ENCODE measurements at regions not wholly inside any gene's neighbourhood (a gene's known extent, or its start where the extent isn't known, plus 50 kb on each side); places are given as distances from the start of the nearest gene placed in this dataset.

DNA sequence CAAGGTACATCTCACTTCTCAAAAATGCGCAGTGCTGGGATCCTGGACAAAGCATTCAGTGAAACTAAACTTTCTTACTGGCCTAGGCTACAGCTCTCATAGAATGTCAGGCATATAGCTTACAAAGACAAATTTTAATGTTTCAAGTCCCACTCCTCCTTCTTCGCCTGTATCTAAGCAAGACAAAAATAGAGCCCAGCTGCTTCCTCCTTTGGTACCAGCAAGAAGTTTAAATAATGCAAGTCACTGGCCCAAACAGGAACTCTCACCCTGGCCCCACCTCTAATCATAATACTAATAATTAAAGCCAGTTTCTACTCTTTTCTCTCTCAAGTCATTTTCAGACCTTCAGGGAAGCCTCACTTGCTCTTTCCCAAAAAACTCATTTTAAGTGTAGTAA is 1267.9 kb downstream of the MRPL39 start:
- Histone ChIP-seq H3K9ac (ENCODE audit: low read depth, low read length) (no peak overlapping the region), H3K4me3 (ENCODE audit: low read depth, low read length) (no peak overlapping the region), H3K9me3 (ENCODE audit: control insufficient read depth, insufficient read depth, low read length) (peaks cover 14% of the 10 kb centered on the region), H3K4me1 (ENCODE audit: control insufficient read depth, insufficient read depth, low read length) (no peaks in the 10 kb centered on the region), H3K36me3 (ENCODE audit: control insufficient read depth, insufficient read depth, low read length) (no peaks in the 10 kb centered on the region), H3K27me3 (ENCODE audit: control insufficient read depth, insufficient read depth, low read length) (no peaks in the 10 kb centered on the region)

DNA sequence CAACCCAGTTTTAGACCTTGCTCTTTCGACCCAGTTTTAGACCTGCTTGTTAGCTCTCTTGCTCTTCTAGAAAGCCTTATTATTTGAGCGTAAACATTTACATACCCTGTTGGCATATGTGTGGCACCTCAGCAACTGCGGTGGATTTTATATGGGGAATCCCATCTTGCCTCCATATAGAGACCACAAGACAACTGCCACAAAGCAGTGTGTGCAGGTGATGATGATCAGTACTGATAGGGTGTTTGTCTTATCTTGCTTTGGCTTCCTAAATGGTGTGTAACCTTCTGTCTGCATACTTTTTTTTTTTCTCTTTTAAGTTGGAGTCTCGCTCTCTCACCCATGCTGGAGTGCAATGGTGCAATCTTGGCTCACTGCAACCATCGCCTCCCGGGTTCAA is 1270.8 kb downstream of the MRPL39 start:
- Histone ChIP-seq H3K27me3 (ENCODE audit: control insufficient read depth, insufficient read depth, low read length) (no peaks in the 10 kb centered on the region), H3K36me3 (ENCODE audit: control insufficient read depth, insufficient read depth, low read length) (no peaks in the 10 kb centered on the region), H3K9me3 (ENCODE audit: control insufficient read depth, insufficient read depth, low read length) (peaks cover 8% of the 10 kb centered on the region), H3K4me1 (ENCODE audit: control insufficient read depth, insufficient read depth, low read length) (no peaks in the 10 kb centered on the region), H3K9ac (ENCODE audit: low read depth, low read length) (no peak overlapping the region), H3K4me3 (ENCODE audit: low read depth, low read length) (no peak overlapping the region)

DNA sequence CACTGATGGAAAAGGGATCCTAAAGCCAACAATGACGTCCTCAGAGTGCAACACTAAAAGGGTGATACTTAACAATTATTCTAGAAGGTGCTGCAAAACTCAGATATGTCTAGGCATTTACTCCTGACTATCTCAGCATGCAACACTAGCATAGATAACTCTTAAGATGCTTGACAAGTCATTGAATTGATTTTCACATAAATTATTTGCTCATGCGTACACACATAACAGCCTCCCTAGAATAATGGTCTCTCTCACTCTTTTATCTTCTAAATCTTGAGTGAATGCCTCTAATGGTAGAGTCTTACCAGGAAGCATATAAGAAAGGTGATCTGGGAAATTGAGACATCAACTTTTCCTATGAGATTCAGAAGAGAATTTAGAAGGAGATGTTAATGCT is 1283.7 kb downstream of the MRPL39 start:
- no peak overlapping the region for H3K9ac ChIP-seq (ENCODE audit: low read depth, low read length)
- H3K27me3 ChIP-seq (ENCODE audit: control insufficient read depth, insufficient read depth, low read length), result no peaks in the 10 kb centered on the region
- peaks cover 11% of the 10 kb centered on the region for H3K9me3 ChIP-seq (ENCODE audit: control insufficient read depth, insufficient read depth, low read length)
- H3K4me3 ChIP-seq (ENCODE audit: low read depth, low read length), result no peak overlapping the region
- no peaks in the 10 kb centered on the region for H3K4me1 ChIP-seq (ENCODE audit: control insufficient read depth, insufficient read depth, low read length)
- H3K36me3 ChIP-seq (ENCODE audit: control insufficient read depth, insufficient read depth, low read length), result no peaks in the 10 kb centered on the region

DNA sequence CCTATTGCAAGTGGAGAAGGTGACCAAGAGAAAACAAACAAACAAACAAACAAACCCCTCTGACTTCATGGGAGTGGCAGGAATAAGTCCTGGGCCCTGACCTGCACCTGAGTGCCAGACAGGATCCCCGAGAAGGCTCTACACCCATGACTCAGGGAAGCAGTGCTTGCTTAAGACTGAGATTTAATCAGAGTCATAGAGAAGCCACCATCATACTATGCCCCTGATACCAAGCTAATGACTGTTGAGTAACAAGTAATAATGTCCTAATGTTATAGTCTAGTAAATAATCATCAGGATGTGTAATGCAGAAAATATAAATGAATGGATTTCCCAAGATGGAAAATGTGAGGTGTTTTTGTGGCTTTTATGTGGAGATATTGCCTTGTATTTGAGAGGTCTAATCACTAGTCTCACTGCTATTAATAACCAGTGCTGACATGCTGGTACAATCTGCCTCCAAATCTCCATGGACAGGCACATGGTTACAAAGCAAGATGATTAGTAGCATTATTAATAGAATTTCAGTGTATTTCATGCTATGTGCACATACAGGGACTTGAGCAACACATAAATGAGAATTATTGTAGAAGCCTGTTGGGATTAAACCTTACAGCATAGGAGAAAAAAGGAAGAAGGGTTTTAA is 1290.9 kb downstream of the MRPL39 start:
- Histone ChIP-seq H3K27me3 (ENCODE audit: control insufficient read depth, insufficient read depth, low read length) (no peaks in the 10 kb centered on the region), H3K4me3 (ENCODE audit: low read depth, low read length) (no peak overlapping the region), H3K9me3 (ENCODE audit: control insufficient read depth, insufficient read depth, low read length) (peaks cover 13% of the 10 kb centered on the region), H3K4me1 (ENCODE audit: control insufficient read depth, insufficient read depth, low read length) (no peaks in the 10 kb centered on the region), H3K9ac (ENCODE audit: low read depth, low read length) (no peak overlapping the region), H3K36me3 (ENCODE audit: control insufficient read depth, insufficient read depth, low read length) (no peaks in the 10 kb centered on the region)

DNA sequence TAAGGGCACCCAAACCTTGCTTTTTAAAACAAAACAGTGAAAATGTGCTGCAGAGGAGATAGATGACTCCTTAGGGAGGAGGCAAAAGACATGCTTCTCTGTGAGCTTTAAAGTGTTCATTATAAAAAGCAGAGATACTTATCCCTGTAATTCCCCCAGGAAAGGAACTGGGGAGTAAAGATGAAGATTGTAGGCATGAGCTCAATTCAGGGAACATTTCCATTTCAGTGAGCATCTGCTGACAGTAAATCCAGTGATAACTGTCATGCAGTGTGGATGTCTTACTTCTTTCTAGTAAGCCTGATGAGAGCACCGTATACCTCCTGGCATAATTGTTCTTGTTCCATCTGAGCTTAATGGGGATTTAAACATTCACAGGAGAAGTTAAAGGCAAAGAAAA is 1296.5 kb downstream of the MRPL39 start:
- Histone ChIP-seq H3K36me3 (ENCODE audit: control insufficient read depth, insufficient read depth, low read length) (no peaks in the 10 kb centered on the region), H3K27me3 (ENCODE audit: control insufficient read depth, insufficient read depth, low read length) (no peaks in the 10 kb centered on the region), H3K4me1 (ENCODE audit: control insufficient read depth, insufficient read depth, low read length) (no peaks in the 10 kb centered on the region), H3K9me3 (ENCODE audit: control insufficient read depth, insufficient read depth, low read length) (peaks cover 36% of the 10 kb centered on the region), H3K4me3 (ENCODE audit: low read depth, low read length) (no peak overlapping the region), H3K9ac (ENCODE audit: low read depth, low read length) (no peak overlapping the region)

DNA sequence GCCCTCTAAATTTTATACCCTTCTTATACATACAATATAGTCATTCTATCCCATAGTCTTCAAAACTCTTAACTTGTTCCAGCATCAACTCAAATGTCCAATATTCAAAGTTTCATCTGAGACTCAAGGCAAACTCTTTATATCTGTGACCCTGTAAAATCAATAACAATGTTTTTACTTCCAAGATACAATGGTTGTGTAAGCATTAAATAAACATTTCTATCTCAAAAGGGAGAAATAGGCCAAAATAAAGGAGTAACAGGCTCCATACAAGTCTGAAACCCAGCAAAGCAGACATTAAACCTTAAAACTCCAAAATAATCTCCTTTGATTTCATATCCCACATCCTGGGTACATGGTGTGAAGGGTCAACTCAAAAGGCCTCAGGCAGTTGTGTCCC is 1299.1 kb downstream of the MRPL39 start:
- no peaks in the 10 kb centered on the region for H3K4me1 ChIP-seq (ENCODE audit: control insufficient read depth, insufficient read depth, low read length)
- H3K4me3 ChIP-seq (ENCODE audit: low read depth, low read length), result no peak overlapping the region
- no peaks in the 10 kb centered on the region for H3K27me3 ChIP-seq (ENCODE audit: control insufficient read depth, insufficient read depth, low read length)
- H3K9me3 ChIP-seq (ENCODE audit: control insufficient read depth, insufficient read depth, low read length), result peaks cover 40% of the 10 kb centered on the region
- H3K9ac ChIP-seq (ENCODE audit: low read depth, low read length), result no peak overlapping the region
- H3K36me3 ChIP-seq (ENCODE audit: control insufficient read depth, insufficient read depth, low read length), result no peaks in the 10 kb centered on the region

DNA sequence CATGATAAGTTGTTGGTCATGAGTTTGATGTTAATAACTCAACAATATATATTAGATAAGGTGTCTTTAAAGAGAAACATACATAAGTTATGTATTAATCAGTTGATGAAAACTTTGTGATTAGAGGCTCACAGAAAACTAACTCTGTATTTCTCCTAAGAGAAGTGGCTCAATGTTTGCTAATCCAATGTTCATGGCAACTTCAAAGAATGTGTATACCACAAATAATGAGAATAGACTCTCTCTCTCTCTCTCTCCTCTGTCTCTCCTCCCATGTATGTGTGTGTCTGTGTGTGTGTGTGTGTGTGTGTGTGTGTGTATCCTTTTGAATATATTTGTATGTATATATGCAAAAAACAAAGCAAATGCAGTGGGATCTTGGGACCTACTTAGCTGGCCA is 1304.9 kb downstream of the MRPL39 start:
- Histone ChIP-seq H3K4me1 (ENCODE audit: control insufficient read depth, insufficient read depth, low read length) (no peaks in the 10 kb centered on the region), H3K9ac (ENCODE audit: low read depth, low read length) (no peak overlapping the region), H3K4me3 (ENCODE audit: low read depth, low read length) (no peak overlapping the region), H3K27me3 (ENCODE audit: control insufficient read depth, insufficient read depth, low read length) (no peaks in the 10 kb centered on the region), H3K9me3 (ENCODE audit: control insufficient read depth, insufficient read depth, low read length) (peaks cover 11% of the 10 kb centered on the region), H3K36me3 (ENCODE audit: control insufficient read depth, insufficient read depth, low read length) (no peaks in the 10 kb centered on the region)

DNA sequence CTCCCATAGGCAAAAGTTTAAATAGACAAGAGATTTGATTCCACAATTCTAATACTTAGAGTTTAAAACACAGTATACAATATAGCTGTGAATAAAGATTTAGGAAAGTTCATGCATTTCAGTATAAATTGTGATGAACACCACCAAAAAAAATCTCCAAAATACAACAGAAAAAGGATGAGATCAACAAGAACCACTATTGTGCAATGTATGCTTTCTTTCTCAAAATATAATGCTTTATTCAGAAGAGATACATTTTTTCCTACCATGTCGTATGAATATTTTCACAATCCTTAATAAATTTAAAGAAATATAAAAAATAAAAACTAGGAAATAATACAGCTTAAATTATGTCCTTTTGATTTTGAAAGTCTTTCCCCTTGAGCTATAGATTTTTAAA is 1309.2 kb downstream of the MRPL39 start:
- Histone ChIP-seq H3K27me3 (ENCODE audit: control insufficient read depth, insufficient read depth, low read length) (no peaks in the 10 kb centered on the region), H3K9me3 (ENCODE audit: control insufficient read depth, insufficient read depth, low read length) (peaks cover 10% of the 10 kb centered on the region), H3K9ac (ENCODE audit: low read depth, low read length) (no peak overlapping the region), H3K4me1 (ENCODE audit: control insufficient read depth, insufficient read depth, low read length) (no peaks in the 10 kb centered on the region), H3K36me3 (ENCODE audit: control insufficient read depth, insufficient read depth, low read length) (no peaks in the 10 kb centered on the region), H3K4me3 (ENCODE audit: low read depth, low read length) (no peak overlapping the region)

DNA sequence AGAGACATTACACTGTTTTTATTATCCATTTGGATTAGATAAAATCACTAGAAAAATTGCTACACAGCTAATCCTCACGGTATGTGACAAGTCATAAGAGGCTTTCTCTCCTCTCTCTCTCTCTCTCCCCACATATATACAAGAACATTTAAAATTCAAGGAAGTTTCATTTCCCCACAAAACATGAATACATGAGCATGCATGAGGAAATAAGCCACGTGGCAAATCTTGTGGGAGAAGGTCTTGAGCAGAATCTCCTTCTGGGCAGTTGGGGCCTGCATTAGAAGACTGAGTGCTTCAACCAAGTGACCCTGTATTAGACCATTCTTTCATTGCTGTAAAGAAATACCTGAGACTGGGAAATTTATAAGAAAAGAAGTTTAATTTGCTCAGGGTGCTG is 1313.1 kb downstream of the MRPL39 start:
- H3K4me1 ChIP-seq (ENCODE audit: control insufficient read depth, insufficient read depth, low read length), result no peaks in the 10 kb centered on the region
- H3K36me3 ChIP-seq (ENCODE audit: control insufficient read depth, insufficient read depth, low read length), result no peaks in the 10 kb centered on the region
- no peaks in the 10 kb centered on the region for H3K27me3 ChIP-seq (ENCODE audit: control insufficient read depth, insufficient read depth, low read length)
- H3K9me3 ChIP-seq (ENCODE audit: control insufficient read depth, insufficient read depth, low read length), result peaks cover 10% of the 10 kb centered on the region
- H3K4me3 ChIP-seq (ENCODE audit: low read depth, low read length), result no peak overlapping the region
- no peak overlapping the region for H3K9ac ChIP-seq (ENCODE audit: low read depth, low read length)

DNA sequence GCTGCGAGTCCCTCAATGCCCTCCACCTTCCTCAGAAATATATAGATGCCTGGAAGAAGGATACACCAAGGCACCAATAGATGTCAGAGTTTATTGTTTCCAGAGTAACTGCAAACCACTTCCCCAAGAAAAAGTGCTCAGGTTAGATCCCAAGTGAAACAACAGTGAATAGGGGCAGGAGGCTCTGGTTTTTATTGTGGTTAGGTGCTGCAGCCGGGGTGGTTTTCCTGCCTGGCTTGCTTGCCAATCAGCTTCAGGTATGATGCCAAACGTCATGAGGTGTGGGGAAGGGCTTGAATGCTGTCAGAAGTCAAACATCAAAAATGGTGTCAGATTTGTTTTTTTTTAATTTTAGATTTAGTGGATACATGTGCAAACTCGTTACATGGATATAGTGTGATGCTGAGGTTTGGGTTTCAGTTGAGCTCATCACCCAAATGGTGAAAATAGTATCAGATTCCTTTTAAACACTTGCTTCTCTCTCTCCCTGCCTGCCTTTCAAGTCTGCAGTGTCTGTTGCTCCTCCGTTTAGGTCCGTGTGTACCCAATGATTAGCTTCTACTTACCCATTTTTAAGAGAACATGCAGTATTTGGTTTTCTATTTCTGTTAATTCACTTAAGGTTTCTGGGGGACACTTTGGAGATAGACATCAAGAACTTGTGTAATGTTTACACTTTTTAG is 1317.0 kb downstream of the MRPL39 start:
- no peak overlapping the region for H3K4me3 ChIP-seq (ENCODE audit: low read depth, low read length)
- no peaks in the 10 kb centered on the region for H3K36me3 ChIP-seq (ENCODE audit: control insufficient read depth, insufficient read depth, low read length)
- no peaks in the 10 kb centered on the region for H3K4me1 ChIP-seq (ENCODE audit: control insufficient read depth, insufficient read depth, low read length)
- peaks cover 14% of the 10 kb centered on the region for H3K9me3 ChIP-seq (ENCODE audit: control insufficient read depth, insufficient read depth, low read length)
- no peak overlapping the region for H3K9ac ChIP-seq (ENCODE audit: low read depth, low read length)
- no peaks in the 10 kb centered on the region for H3K27me3 ChIP-seq (ENCODE audit: control insufficient read depth, insufficient read depth, low read length)

DNA sequence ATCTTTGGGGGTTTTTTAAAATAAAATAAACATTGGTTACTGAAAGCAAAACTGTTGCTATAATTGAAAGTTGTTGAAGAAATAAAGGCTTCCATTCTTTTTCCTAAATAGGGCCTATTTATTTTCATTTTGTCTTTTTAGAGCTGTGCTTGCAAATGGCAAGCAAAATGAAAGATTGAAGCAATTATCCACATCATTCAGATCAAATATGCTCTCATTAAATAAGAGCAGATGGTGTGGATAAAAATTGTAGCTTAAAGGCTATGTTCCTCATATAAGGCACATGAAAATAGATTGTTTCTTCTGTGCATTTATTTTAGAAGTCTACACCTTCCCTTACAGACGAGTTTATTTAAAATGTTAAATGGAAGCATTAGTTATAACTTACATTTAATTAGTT is 1317.7 kb downstream of the MRPL39 start:
- H3K4me3 ChIP-seq (ENCODE audit: low read depth, low read length), result no peak overlapping the region
- no peaks in the 10 kb centered on the region for H3K36me3 ChIP-seq (ENCODE audit: control insufficient read depth, insufficient read depth, low read length)
- H3K9me3 ChIP-seq (ENCODE audit: control insufficient read depth, insufficient read depth, low read length), result peaks cover 15% of the 10 kb centered on the region
- no peak overlapping the region for H3K9ac ChIP-seq (ENCODE audit: low read depth, low read length)
- no peaks in the 10 kb centered on the region for H3K4me1 ChIP-seq (ENCODE audit: control insufficient read depth, insufficient read depth, low read length)
- no peaks in the 10 kb centered on the region for H3K27me3 ChIP-seq (ENCODE audit: control insufficient read depth, insufficient read depth, low read length)

DNA sequence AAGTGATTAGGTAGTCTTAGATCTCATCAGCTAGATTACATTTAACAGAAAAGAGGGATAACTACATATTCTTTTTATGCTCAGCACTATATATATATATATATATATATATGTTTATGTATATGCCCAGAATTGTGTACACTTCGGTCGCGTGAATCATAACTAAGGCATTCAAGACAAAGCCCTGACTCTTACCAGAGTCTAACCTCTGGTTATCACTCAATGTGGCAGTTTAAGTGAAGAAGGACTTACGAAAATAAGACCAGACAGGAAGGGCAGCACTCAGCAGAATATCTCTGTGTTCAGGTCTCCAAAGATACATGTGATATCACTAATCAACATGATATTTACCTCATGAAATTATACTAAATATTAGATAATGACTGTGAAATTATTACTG is 1326.7 kb downstream of the MRPL39 start:
- peaks cover 6% of the 10 kb centered on the region for H3K9me3 ChIP-seq (ENCODE audit: control insufficient read depth, insufficient read depth, low read length)
- no peaks in the 10 kb centered on the region for H3K36me3 ChIP-seq (ENCODE audit: control insufficient read depth, insufficient read depth, low read length)
- no peaks in the 10 kb centered on the region for H3K27me3 ChIP-seq (ENCODE audit: control insufficient read depth, insufficient read depth, low read length)
- no peaks in the 10 kb centered on the region for H3K4me1 ChIP-seq (ENCODE audit: control insufficient read depth, insufficient read depth, low read length)
- no peak overlapping the region for H3K9ac ChIP-seq (ENCODE audit: low read depth, low read length)
- no peak overlapping the region for H3K4me3 ChIP-seq (ENCODE audit: low read depth, low read length)
